GM23248 (cell line): ENCODE measurements at regions not wholly inside any gene's neighbourhood (a gene's known extent, or its start where the extent isn't known, plus 50 kb on each side); places are given as distances from the start of the nearest gene placed in this dataset.

Experiments
- EZH2 ChIP-seq: fragments of 200-600 bp; sonication (generic); IDR thresholded peaks from 2 replicates; pipeline ENCODE4 v1.6.1; 2018; ENCODE audit warnings: antibody characterized with exemption, mild to moderate bottlenecking; ENCODE audit not compliant: insufficient read depth, poor library complexity, severe bottlenecking
- EZH2phosphoT487 ChIP-seq: fragments of 200-600 bp; sonication (generic); IDR thresholded peaks from 2 replicates; pipeline ENCODE4 v1.6.1; 2018; ENCODE audit warnings: antibody characterized with exemption, moderate library complexity, mild to moderate bottlenecking, low read depth; ENCODE audit not compliant: insufficient read depth

DNA sequence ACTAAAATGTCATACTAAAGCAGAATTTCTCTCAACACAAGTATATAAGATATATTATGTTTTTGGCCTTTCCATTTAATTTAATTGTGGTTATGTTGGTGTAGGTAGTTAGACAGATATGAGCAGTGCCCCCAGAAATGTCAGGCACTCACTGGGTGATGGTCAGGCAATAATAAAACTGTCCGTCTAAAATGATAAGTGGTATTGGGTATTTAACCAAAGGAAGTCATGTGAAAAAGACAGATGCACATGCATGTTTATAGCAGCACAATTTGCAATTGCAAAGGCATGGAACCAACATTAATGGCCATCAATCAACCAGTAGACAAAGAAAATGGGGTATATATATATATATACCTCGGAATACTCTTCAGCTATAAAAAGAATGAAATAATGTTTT is 936.6 kb upstream of the SLC39A10 start:
- TF ChIP-seq EZH2 (no peak), EZH2phosphoT487 (no peak)
